GM10266 (cell line): ENCODE measurements at regions not wholly inside any gene's neighbourhood (a gene's known extent, or its start where the extent isn't known, plus 50 kb on each side); places are given as distances from the start of the nearest gene placed in this dataset.
A peak's percentile ranks its signal among the peaks of the same experiment; 100 is the strongest.

Source experiments
- DNase-seq: peaks from one replicate; pipeline ENCODE4 v3.0.0; 2012; ENCODE audit errors: extremely low spot score
- CTCF ChIP-seq: IDR thresholded peaks from 2 replicates; pipeline ENCODE4 v1.5.1; 2012; ENCODE audit warnings: mild to moderate bottlenecking, low read depth; ENCODE audit not compliant: control insufficient read depth, insufficient read depth; ENCODE audit errors: missing control alignments

DNA sequence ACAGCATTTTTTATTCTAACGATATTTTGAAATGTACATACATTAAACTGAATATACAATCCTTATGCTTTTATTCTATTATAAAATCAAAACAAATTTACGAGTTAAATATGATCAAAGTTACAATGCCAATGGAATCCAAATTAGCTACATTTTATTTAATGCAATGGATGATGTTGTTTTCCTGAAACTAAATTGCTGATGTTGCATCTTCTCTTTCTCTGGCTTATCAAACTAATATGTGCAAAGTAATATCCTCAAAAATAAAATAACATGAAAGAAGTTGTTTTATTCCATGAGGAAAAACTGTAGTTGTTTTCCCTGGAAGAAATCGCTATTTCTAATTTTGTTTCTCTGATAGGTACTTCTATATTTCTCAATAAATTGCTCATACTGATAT, 106.8 kb downstream of the ASB9 start:
- no peak for TF ChIP-seq CTCF
- DNase-seq = no peak

DNA sequence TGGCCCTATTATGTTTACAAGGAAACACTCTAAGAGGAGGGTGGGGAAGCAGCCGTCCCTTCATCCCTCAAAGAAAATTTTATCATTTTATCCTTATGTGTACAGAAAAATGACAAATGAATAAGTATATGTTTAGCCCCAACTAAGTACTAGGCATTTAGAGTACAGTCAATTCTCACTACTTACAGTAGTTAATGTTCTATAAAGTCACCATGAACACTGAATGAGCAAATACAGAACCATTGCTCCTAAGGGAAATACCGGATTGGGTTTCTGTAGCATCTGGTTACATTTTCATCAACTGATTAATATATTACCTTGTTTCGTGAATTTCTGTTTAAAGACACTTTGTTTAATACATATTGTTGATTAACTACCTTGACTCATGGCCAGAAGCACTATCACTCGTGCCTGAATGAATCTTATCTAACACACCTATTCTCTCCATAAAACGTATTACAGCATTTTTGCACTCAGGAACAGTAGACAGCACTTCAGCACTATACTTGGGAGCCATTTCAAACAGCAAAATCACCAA, 109.3 kb downstream of the ASB9 start:
- no peak for DNase-seq
- TF ChIP-seq CTCF = no peak

DNA sequence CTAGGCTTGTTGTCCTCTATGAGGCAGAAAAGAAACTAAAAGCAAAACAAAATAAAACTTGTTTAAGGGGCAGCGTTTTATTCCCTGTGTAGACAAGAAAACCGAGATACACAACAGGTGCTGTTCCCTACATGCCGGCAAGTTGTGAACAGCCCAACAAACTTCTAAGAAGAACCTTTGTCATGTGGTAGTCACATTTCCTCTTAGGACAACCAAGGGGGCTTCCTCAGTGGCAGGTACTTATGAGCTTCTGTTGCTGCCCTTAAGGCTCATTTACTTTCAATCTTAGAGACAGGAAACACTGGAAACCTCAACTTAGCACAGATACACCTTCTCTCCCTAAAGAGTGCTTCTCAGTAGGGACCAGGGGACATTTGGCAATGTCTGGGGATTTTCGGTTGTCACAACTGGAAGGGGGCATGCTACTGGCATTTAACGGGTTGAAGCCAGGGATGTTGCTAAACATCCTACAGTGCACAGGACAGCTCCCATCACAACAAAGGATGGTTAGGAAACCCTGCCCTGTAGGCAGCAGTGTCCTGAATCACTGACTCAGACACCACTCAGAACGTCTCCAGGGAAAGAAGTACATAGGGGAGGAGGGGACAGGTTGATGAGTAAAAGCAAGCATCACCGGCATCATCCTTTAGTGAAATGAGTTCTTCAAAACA, 111.0 kb downstream of the ASB9 start:
- TF ChIP-seq CTCF = no peak
- peak; percentile 4 for DNase-seq

- peak; percentile 1 for DNase-seq
- TF ChIP-seq CTCF = no peak
Observed at GRCh38 chrX:15158350-15158735, 111.5 kb downstream of the ASB9 start.

GRCh38 chrX:15157624-15158023, 112.3 kb downstream of the ASB9 start:
- DNase-seq = no peak
- no peak for TF ChIP-seq CTCF

GRCh38 chrX:15151267-15152186, 118.4 kb downstream of the ASB9 start:
- DNase-seq = peak; percentile 6
- TF ChIP-seq CTCF = no peak

DNA sequence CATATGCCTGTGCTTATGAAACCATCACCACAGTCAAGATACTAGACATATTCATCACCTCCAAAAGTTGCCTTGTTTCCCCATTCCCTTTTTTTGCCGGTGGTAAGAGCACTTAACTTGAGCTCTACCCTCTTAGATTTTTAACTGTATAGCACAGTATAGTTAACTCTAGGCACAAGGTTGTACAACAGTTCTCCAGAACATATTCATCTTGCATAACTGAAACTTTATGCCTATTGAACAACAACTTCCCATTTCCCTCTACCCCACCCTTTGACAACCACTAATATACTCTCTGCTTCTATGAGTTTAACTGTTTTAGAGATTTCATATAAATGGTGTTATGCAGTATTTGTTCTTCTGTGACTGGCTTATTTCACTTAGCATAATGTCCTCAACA, 119.3 kb downstream of the ASB9 start:
- TF ChIP-seq CTCF = no peak
- no peak for DNase-seq
